NCI-H2196 (cell line): ENCODE measurements at regions not wholly inside any gene's neighbourhood (a gene's known extent, or its start where the extent isn't known, plus 50 kb on each side); places are given as distances from the start of the nearest gene placed in this dataset.
"Not testable (repeated sequence)": the region's sequence is repeated elsewhere in the genome, so short reads cannot be mapped to it uniquely, and the experiment has no call there.

ENCODE experiments used
- DNase-seq: peaks from one replicate; lab custom pipeline; 2025; ENCODE audit not compliant: unreplicated experiment; lab: John Stamatoyannopoulos, UW

- DNase-seq: not testable (repeated sequence)
Measured at GRCh38 chr10:30703446-30703845, 73.9 kb upstream of the LYZL2 start.

- no peak for DNase-seq
Measured at GRCh38 chr10:30702860-30703259, 73.3 kb upstream of the LYZL2 start.

GRCh38 chr10:30701451-30702173 lies 72.1 kb upstream of the LYZL2 start:
- no peak for DNase-seq

DNA sequence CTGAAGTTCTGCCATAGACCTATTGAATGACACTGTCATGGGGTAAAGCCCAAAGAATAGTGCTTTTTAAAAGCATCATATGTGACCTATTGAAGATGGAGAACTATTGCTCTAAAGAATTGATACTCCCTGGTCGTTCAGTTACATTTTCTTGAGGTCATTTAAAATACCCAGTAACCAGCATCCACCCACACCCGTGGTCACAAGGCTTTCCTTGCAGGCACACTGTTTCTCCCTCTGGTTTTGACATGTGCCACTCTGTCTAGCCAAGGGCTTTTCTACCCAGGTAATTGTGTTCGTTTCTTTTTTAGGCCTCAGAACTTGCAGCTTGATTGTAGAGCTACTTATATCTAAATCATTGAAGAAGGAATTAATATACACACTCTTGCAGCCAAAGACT lies 68.3 kb upstream of the LYZL2 start:
- no peak for DNase-seq

DNA sequence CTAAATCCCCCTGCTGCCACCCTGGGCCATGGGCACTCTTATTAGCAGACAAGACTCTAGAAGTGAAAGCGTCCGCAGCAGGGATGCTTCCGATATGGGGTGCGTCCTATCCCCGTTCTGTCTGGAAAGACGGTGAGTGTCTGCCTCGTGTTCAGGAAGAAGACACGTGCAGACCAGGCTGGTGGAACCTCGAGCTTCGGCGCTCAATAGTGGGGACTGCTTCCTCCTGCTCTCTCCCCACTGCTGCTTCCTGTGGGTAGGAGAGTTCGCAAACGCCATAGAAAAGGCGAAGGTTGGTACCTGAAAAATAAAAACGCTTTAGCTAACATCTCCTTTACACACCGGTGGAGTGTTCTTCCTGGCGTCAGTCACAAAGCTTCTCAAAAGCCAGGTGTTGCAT lies 67.7 kb upstream of the LYZL2 start:
- DNase-seq: not testable (repeated sequence)

DNA sequence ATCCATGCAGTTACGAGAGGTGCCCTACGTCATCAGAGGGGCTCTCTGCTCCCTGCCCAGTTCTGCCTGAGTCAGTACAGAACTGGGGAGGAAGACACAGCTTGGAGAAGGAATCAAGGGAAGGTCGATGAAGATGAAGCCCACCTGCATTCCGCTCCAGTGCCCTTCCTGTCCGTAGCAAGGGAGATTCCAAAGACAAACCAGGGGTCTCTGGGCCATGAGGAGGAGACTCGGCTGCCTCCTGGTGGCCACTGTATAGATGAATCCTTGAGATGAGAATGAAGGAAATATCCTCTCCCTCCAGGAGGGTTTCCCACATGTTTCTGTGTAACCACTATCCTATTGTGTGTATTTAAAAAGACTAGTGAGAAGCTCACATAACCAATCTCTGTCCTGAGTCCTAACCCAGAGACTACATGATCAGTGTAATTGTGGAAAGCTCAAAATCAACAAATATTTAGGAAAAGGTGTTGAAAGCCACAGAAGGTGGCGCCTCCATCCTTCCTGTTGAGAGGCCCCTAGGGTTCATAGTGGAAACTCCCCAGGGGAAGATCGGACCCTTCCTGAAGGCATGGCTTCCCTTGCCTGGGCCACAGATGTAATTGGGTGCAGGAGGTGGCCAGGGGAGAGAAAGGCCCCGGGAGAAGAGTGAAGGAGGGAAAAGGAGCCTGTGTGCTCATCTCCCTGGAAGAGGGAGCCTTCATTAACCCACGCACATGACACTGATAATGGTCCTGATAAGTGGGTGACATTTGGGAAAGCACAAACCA lies 67.0 kb upstream of the LYZL2 start:
- DNase-seq: not testable (repeated sequence)

DNA sequence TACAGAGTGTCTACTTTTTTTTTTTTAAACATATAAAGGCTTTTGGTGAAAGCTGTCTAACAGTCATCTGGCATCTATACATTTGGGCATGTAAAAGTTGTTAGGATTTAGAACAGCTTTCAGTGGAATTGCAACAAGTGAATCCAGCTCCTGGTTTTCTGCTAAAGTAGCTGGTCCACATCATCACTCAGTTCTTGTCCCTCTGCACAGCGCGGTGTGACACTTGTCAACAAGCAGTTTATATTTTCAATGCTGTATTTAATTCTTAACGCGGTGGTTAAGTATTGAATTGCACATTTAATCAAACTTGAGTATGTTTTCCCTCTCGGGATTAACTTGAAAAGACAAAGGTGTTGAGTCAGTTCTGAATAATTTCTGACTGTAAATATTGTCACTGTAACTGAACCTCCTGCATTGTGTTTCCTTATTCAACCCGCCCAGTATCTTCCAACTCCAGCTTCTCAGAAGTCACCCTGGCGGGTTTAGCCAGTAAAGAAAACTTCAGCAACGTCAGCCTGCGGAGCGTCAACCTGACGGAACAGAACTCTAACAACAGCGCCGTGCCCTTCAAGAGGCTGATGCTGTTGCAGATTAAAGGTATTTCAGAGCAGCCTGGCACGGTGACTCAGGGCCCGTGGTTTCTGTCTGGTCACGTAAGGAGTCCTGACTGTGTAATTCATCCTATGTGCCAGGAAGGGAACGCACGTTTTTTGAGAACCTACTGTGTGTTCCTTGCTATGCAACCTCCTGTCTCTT lies 66.1 kb upstream of the LYZL2 start:
- not testable (repeated sequence) for DNase-seq

GRCh38 chr10:30694518-30695228 lies 65.1 kb upstream of the LYZL2 start:
- no peak for DNase-seq

- DNase-seq: no peak
Measured at GRCh38 chr10:30691639-30692015, 62.1 kb upstream of the LYZL2 start.

GRCh38 chr10:30690948-30691638 lies 61.5 kb upstream of the LYZL2 start:
- not testable (repeated sequence) for DNase-seq

DNA sequence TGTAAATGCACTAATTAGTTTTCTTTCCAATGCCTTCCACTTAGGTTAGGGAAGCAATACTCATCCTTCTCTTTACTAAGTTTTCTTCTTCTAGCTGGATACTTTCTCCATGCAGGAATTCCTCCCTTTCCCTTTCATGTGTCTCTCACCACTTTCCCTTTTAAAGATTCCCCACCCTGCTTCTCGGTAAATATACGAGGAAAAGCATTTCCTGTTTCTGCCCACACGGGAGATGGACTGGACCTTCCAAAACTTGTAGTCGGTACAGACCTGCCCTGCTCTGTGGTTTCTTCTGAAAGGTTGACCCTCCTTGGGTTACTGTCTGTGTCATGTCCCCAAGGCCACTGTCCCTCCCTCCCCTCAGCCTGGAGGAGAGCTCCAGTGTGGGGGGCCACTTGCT lies 58.9 kb upstream of the LYZL2 start:
- DNase-seq: no peak

GRCh38 chr10:30687698-30688213 lies 58.2 kb upstream of the LYZL2 start:
- DNase-seq: peak; percentile 69

GRCh38 chr10:30686708-30687107 lies 57.2 kb upstream of the LYZL2 start:
- no peak for DNase-seq

GRCh38 chr10:30683496-30683895 lies 53.9 kb upstream of the LYZL2 start:
- DNase-seq: no peak

- DNase-seq: not testable (repeated sequence)
Measured at GRCh38 chr10:30682377-30683199, 53.0 kb upstream of the LYZL2 start.

GRCh38 chr10:30680908-30681307 lies 51.4 kb upstream of the LYZL2 start:
- no peak for DNase-seq
